ENCODE measurements at regions not wholly inside any gene's neighbourhood (a gene's known extent, or its start where the extent isn't known, plus 50 kb on each side); places are given as distances from the start of the nearest gene placed in this dataset.

- H3K27me3 Mint-ChIP-seq: peaks cover 15% of the 10 kb centered on the region
- no peaks in the 10 kb centered on the region for H3K36me3 Mint-ChIP-seq (ENCODE audit: low read depth)
- Histone ChIP-seq H3K4me1 (ENCODE audit: insufficient read depth, low read length) (no peaks in the 10 kb centered on the region), H3K36me3 (ENCODE audit: insufficient read depth, low read length) (no peaks in the 10 kb centered on the region), H3K9me3 (ENCODE audit: control insufficient read depth in 1 of 2, insufficient read depth in 1 of 2, low read length in 2 of 2) (no peaks in the 10 kb centered on the region), H3K4me3 (ENCODE audit: low read length) (no peak overlapping the region), H3K27me3 (ENCODE audit: control insufficient read depth in 1 of 2, insufficient read depth in 2 of 2, low read length in 2 of 2) (no peaks in the 10 kb centered on the region), H3K27ac (ENCODE audit: low read depth in 1 of 2, low read length in 2 of 2) (no peak overlapping the region)
- TF ChIP-seq CTCF (IDR thresholded peaks at IDR 0.05): no peak
- no peak overlapping the region for H3K4me3 Mint-ChIP-seq
- CTCF ChIA-PET: no interaction called here
- ATAC-seq (ENCODE audit: poor library complexity) (no peak), DNase-seq (no peak)
- POLR2A ChIA-PET: no interaction called here
- H3K9me3 Mint-ChIP-seq: no peaks in the 10 kb centered on the region
- no peaks in the 10 kb centered on the region for H3K4me1 Mint-ChIP-seq (ENCODE audit: low read depth)
- intact Hi-C loops (cut with DNase I, micrococcal nuclease): no loop called here
- H3K27ac Mint-ChIP-seq: no peak overlapping the region
Measured at GRCh38 chr2:220707261-220707660, 864.8 kb downstream of the EPHA4 start.

GRCh38 chr2:220708366-220708765 is 863.7 kb downstream of the EPHA4 start:
- H3K4me3 ChIP-seq (ENCODE audit: low read length): no peak overlapping the region
- POLR2A ChIA-PET: no interaction called here
- no peak overlapping the region for H3K27ac Mint-ChIP-seq
- H3K4me3 Mint-ChIP-seq: no peak overlapping the region
- no peaks in the 10 kb centered on the region for H3K4me1 Mint-ChIP-seq (ENCODE audit: low read depth)
- H3K36me3 Mint-ChIP-seq (ENCODE audit: low read depth): no peaks in the 10 kb centered on the region
- DNase-seq: no peak
- H3K9me3 ChIP-seq (ENCODE audit: control insufficient read depth in 1 of 2, insufficient read depth in 1 of 2, low read length in 2 of 2): no peaks in the 10 kb centered on the region
- no peak overlapping the region for H3K27ac ChIP-seq (ENCODE audit: low read depth in 1 of 2, low read length in 2 of 2)
- peaks cover 17% of the 10 kb centered on the region for H3K27me3 Mint-ChIP-seq
- no peaks in the 10 kb centered on the region for H3K36me3 ChIP-seq (ENCODE audit: insufficient read depth, low read length)
- no peaks in the 10 kb centered on the region for H3K27me3 ChIP-seq (ENCODE audit: control insufficient read depth in 1 of 2, insufficient read depth in 2 of 2, low read length in 2 of 2)
- CTCF ChIA-PET: no interaction called here
- H3K4me1 ChIP-seq (ENCODE audit: insufficient read depth, low read length): no peaks in the 10 kb centered on the region
- no peaks in the 10 kb centered on the region for H3K9me3 Mint-ChIP-seq
- intact Hi-C loops (cut with DNase I, micrococcal nuclease): no loop called here
- no peak for ATAC-seq (ENCODE audit: poor library complexity)
- TF ChIP-seq CTCF (IDR thresholded peaks at IDR 0.05): no peak

GRCh38 chr2:220717283-220717682 is 854.8 kb downstream of the EPHA4 start:
- Histone ChIP-seq H3K4me1 (ENCODE audit: insufficient read depth, low read length) (no peaks in the 10 kb centered on the region), H3K36me3 (ENCODE audit: insufficient read depth, low read length) (no peaks in the 10 kb centered on the region), H3K27me3 (ENCODE audit: control insufficient read depth in 1 of 2, insufficient read depth in 2 of 2, low read length in 2 of 2) (no peaks in the 10 kb centered on the region), H3K4me3 (ENCODE audit: low read length) (no peak overlapping the region), H3K9me3 (ENCODE audit: control insufficient read depth in 1 of 2, insufficient read depth in 1 of 2, low read length in 2 of 2) (no peaks in the 10 kb centered on the region), H3K27ac (ENCODE audit: low read depth in 1 of 2, low read length in 2 of 2) (no peak overlapping the region)
- Mint-ChIP-seq H3K36me3 (ENCODE audit: low read depth) (no peaks in the 10 kb centered on the region), H3K27ac (no peak overlapping the region), H3K4me3 (no peak overlapping the region), H3K9me3 (peaks cover 3% of the 10 kb centered on the region), H3K27me3 (peaks cover 21% of the 10 kb centered on the region), H3K4me1 (ENCODE audit: low read depth) (no peaks in the 10 kb centered on the region)
- ChIA-PET CTCF (no interaction called here), POLR2A (no interaction called here)
- TF ChIP-seq CTCF (IDR thresholded peaks at IDR 0.05): no peak
- intact Hi-C loops (cut with DNase I, micrococcal nuclease): no loop called here
- ATAC-seq (ENCODE audit: poor library complexity) (no peak), DNase-seq (no peak)
